ENCODE measurements at regions not wholly inside any gene's neighbourhood (a gene's known extent, or its start where the extent isn't known, plus 50 kb on each side); places are given as distances from the start of the nearest gene placed in this dataset.
"Not testable (repeated sequence)": the region's sequence is repeated elsewhere in the genome, so short reads cannot be mapped to it uniquely, and the experiment has no call there.

DNA sequence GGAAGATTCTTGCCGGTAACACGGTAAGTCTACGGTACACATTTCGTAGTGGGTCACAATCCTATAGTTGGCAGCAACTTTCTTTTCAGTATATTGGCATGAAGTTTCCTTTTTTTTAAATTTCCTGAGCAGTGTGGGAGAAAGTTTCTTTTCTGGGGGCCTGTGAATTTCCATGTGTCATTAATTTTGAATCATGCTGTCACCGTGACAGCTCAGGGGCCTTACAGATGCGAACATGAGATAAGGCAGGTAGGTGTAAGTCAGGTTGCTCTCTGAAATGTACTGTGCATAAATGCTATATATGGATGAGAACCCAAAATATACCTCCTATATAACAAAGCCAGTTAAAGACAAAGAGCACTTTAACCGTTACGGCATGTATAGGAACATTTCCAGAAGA is 65.4 kb upstream of the SEM1 start:
- Histone ChIP-seq H3K4me3 (replicated peaks; ENCODE audit: insufficient read depth, low read length) (no peak overlapping the region), H3K27ac (replicated peaks) (no peak overlapping the region), H3K27me3 (ENCODE audit: insufficient read depth, poor library complexity, severe bottlenecking) (peaks cover 3% of the 10 kb centered on the region)
- TF ChIP-seq SPI1 (IDR thresholded peaks at IDR 0.05; ENCODE audit: borderline replicate concordance, low read depth) (no peak), CTCF (IDR thresholded peaks at IDR 0.05; ENCODE audit: insufficient read depth, low read length) (no peak), POLR2AphosphoS5 (IDR thresholded peaks at IDR 0.05; ENCODE audit: low read depth) (no peak), GABPA (IDR thresholded peaks at IDR 0.05; ENCODE audit: low read depth) (no peak)
- TF ChIP-seq, protein P1, sequence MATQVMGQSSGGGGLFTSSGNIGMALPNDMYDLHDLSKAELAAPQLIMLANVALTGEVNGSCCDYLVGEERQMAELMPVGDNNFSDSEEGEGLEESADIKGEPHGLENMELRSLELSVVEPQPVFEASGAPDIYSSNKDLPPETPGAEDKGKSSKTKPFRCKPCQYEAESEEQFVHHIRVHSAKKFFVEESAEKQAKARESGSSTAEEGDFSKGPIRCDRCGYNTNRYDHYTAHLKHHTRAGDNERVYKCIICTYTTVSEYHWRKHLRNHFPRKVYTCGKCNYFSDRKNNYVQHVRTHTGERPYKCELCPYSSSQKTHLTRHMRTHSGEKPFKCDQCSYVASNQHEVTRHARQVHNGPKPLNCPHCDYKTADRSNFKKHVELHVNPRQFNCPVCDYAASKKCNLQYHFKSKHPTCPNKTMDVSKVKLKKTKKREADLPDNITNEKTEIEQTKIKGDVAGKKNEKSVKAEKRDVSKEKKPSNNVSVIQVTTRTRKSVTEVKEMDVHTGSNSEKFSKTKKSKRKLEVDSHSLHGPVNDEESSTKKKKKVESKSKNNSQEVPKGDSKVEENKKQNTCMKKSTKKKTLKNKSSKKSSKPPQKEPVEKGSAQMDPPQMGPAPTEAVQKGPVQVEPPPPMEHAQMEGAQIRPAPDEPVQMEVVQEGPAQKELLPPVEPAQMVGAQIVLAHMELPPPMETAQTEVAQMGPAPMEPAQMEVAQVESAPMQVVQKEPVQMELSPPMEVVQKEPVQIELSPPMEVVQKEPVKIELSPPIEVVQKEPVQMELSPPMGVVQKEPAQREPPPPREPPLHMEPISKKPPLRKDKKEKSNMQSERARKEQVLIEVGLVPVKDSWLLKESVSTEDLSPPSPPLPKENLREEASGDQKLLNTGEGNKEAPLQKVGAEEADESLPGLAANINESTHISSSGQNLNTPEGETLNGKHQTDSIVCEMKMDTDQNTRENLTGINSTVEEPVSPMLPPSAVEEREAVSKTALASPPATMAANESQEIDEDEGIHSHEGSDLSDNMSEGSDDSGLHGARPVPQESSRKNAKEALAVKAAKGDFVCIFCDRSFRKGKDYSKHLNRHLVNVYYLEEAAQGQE (IDR thresholded peaks at IDR 0.05; ENCODE audit: insufficient replicate concordance, low read depth), result no peak
- no peak for DNase-seq (ENCODE audit: low read depth in 1 of 2, low spot score in 1 of 2)

DNA sequence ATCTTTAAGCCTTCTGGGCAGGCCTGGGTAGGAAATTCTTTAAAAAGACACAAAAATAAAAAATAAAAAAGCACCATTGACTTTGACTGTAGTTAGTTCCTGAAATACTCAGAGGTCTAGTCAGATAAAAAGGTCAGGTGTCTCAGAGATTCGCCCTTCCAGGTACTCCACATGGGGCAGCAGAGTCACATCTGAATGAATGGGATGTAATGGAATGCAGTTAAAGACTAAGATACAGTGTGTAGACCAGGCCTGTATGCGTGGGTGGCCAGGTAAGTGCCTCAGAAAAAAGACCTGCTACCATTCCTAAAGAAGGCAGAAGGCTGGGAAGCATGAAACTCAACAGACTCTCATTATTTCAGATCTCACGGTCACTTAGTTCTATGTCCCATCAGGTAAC is 68.6 kb upstream of the SEM1 start:
- TF ChIP-seq CTCF (IDR thresholded peaks at IDR 0.05; ENCODE audit: insufficient read depth, low read length) (no peak), POLR2AphosphoS5 (IDR thresholded peaks at IDR 0.05; ENCODE audit: low read depth) (no peak), GABPA (IDR thresholded peaks at IDR 0.05; ENCODE audit: low read depth) (no peak), SPI1 (IDR thresholded peaks at IDR 0.05; ENCODE audit: borderline replicate concordance, low read depth) (no peak)
- TF ChIP-seq, protein P1 (IDR thresholded peaks at IDR 0.05; ENCODE audit: insufficient replicate concordance, low read depth), result no peak
- H3K27ac ChIP-seq (replicated peaks), result no peak overlapping the region
- no peak for DNase-seq (ENCODE audit: low read depth in 1 of 2, low spot score in 1 of 2)
- H3K27me3 ChIP-seq (ENCODE audit: insufficient read depth, poor library complexity, severe bottlenecking), result peaks cover 3% of the 10 kb centered on the region
- H3K4me3 ChIP-seq (replicated peaks; ENCODE audit: insufficient read depth, low read length), result no peak overlapping the region

DNA sequence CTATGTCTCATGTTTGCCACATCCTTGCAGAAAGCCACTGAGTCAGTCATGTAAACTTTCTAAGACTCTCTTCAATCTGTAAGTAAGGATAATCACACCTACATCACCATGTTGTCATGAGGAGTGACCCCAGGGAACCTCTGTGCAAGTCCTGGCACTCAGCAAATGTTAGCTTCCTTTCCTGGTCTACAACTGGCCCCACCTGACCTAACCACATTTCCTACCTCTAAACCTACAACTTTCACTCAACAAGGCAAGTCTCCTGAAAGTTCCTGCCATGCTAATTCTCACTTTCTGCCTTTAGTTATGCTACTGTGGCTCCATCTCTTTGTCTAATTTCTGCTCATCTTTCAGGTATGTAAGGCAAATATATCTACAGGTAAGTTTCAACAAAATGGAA is 72.3 kb upstream of the SEM1 start:
- no peak overlapping the region for H3K4me3 ChIP-seq (replicated peaks; ENCODE audit: insufficient read depth, low read length)
- peaks cover 3% of the 10 kb centered on the region for H3K27me3 ChIP-seq (ENCODE audit: insufficient read depth, poor library complexity, severe bottlenecking)
- TF ChIP-seq POLR2AphosphoS5 (IDR thresholded peaks at IDR 0.05; ENCODE audit: low read depth) (no peak), CTCF (IDR thresholded peaks at IDR 0.05; ENCODE audit: insufficient read depth, low read length) (no peak), GABPA (IDR thresholded peaks at IDR 0.05; ENCODE audit: low read depth) (no peak), SPI1 (IDR thresholded peaks at IDR 0.05; ENCODE audit: borderline replicate concordance, low read depth) (no peak)
- TF ChIP-seq, protein P1 (IDR thresholded peaks at IDR 0.05; ENCODE audit: insufficient replicate concordance, low read depth), result no peak
- H3K27ac ChIP-seq (replicated peaks), result no peak overlapping the region
- no peak for DNase-seq (ENCODE audit: low read depth in 1 of 2, low spot score in 1 of 2)

- not testable (repeated sequence) for H3K4me3 ChIP-seq (replicated peaks; ENCODE audit: insufficient read depth, low read length); H3K27ac ChIP-seq (replicated peaks); H3K27me3 ChIP-seq (ENCODE audit: insufficient read depth, poor library complexity, severe bottlenecking); DNase-seq (ENCODE audit: low read depth in 1 of 2, low spot score in 1 of 2)
These were observed 73.1 kb upstream of the SEM1 start for GRCh38 chr7:96782686-96783298.

Measured in HL-60 (cell line).